ENCODE measurements at regions not wholly inside any gene's neighbourhood (a gene's known extent, or its start where the extent isn't known, plus 50 kb on each side); places are given as distances from the start of the nearest gene placed in this dataset.

DNA sequence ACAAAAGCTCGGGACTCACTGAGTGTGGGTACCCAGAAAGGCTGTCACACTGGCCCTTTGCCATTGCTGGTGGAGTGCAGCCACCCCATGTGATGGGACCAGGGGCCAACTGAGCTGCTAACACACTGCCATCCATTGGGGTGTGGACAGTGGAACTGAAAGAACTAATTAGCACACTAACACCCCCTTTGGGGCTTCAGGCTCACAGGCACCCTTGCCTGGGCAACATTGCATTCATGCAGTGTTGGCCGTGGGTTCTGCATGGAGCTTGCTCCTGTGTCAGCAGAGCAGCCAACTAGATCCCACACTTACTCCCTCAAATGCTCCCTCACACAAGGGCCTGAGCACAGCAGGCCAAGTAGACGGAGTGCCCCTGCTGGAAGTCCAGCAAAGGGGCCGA lies 476.0 kb upstream of the ASIC2 start:
- DNase-seq: no peak
- WGBS (ENCODE audit: insufficient coverage): 92% methylated on average over 4 of the region's 4 CpGs
- no peaks in the 10 kb centered on the region for H3K36me3 ChIP-seq (replicated peaks in 1 of 2; ENCODE audit: control insufficient read depth in 1 of 2, insufficient read depth in 2 of 2, low read length in 2 of 2)
- Mint-ChIP-seq H3K4me3 (no peak overlapping the region), H3K4me1 (peaks cover 7% of the 10 kb centered on the region), H3K27me3 (ENCODE audit: low read depth in 3 of 3) (peaks cover 0 to 7% (median 5%) of the 10 kb centered on the region in 3 donors), H3K27ac (peak overlapping the region in 1 of 7 donors; percentile 47), H3K36me3 (no peaks in the 10 kb centered on the region), H3K9me3 (peaks cover 0 to 5% (median 0%) of the 10 kb centered on the region in 7 donors)
- H2AFZ ChIP-seq (ENCODE audit: insufficient read depth, low read depth, low read length, poor library complexity, severe bottlenecking): no peak overlapping the region
- TF ChIP-seq CTCF (IDR thresholded peaks at IDR 0.05): no peak
- intact Hi-C loops (cut with micrococcal nuclease): no loop called here
- no peak overlapping the region for H3K9ac ChIP-seq (ENCODE audit: insufficient read depth, low read length, poor library complexity, severe bottlenecking)
- H3K27me3 ChIP-seq (ENCODE audit: control insufficient read depth in 2 of 2, insufficient read depth in 2 of 2, low read length in 2 of 2): no peaks in the 10 kb centered on the region
- H3K4me1 ChIP-seq (ENCODE audit: control insufficient read depth in 1 of 2, insufficient read depth in 2 of 2, low read length in 2 of 2): peaks cover 5 to 6% of the 10 kb centered on the region in 2 donors
- H3K4me3 ChIP-seq (replicated peaks in 1 of 3; ENCODE audit: low read depth in 2 of 3, low read length in 3 of 3): no peak overlapping the region
- H3K79me2 ChIP-seq (ENCODE audit: insufficient read depth, low read length): no peaks in the 10 kb centered on the region
- no peaks in the 10 kb centered on the region for H4K20me1 ChIP-seq (ENCODE audit: insufficient read depth, low read length)
- H3K27ac ChIP-seq (ENCODE audit: low read depth in 1 of 2, low read length in 2 of 2): no peak overlapping the region
- H3K4me2 ChIP-seq (replicated peaks; ENCODE audit: extremely low read depth, low read length, poor library complexity, severe bottlenecking): no peak overlapping the region
- H3K9me3 ChIP-seq (replicated peaks in 1 of 2; ENCODE audit: control insufficient read depth in 1 of 2, insufficient read depth in 1 of 2, low read length in 2 of 2): no peaks in the 10 kb centered on the region

DNA sequence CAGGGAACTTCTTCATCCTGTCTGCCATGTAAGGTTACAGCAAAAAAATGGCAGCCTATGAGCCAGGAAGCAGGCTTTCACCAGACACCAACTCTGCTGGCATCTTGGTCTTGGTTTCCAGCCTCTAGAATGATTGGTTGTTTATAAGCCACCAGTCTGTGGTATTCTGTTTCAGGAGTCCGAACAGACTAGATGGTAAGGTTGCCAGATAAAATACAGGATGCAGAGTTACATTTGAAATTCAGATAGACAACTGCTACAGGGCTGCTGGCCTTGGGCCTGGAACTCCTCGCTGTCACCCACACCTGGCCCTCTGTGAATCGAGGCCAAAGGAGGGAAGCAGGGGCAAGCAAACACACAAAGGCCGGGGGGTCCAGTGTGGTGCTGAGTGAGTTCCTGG lies 478.8 kb upstream of the CCL2 start:
- H3K4me3 Mint-ChIP-seq: no peak overlapping the region
- Histone ChIP-seq H3K4me2 (replicated peaks; ENCODE audit: extremely low read depth, low read length, poor library complexity, severe bottlenecking) (no peak overlapping the region), H4K20me1 (ENCODE audit: insufficient read depth, low read length) (no peaks in the 10 kb centered on the region), H3K27ac (ENCODE audit: low read depth in 1 of 2, low read length in 2 of 2) (no peak overlapping the region), H3K36me3 (replicated peaks in 1 of 2; ENCODE audit: control insufficient read depth in 1 of 2, insufficient read depth in 2 of 2, low read length in 2 of 2) (no peaks in the 10 kb centered on the region), H3K9ac (ENCODE audit: insufficient read depth, low read length, poor library complexity, severe bottlenecking) (no peak overlapping the region), H3K27me3 (ENCODE audit: control insufficient read depth in 2 of 2, insufficient read depth in 2 of 2, low read length in 2 of 2) (no peaks in the 10 kb centered on the region), H3K79me2 (ENCODE audit: insufficient read depth, low read length) (no peaks in the 10 kb centered on the region), H2AFZ (ENCODE audit: insufficient read depth, low read depth, low read length, poor library complexity, severe bottlenecking) (no peak overlapping the region), H3K4me1 (ENCODE audit: control insufficient read depth in 1 of 2, insufficient read depth in 2 of 2, low read length in 2 of 2) (no peaks in the 10 kb centered on the region), H3K9me3 (replicated peaks in 1 of 2; ENCODE audit: control insufficient read depth in 1 of 2, insufficient read depth in 1 of 2, low read length in 2 of 2) (no peaks in the 10 kb centered on the region), H3K4me3 (replicated peaks in 1 of 3; ENCODE audit: low read depth in 2 of 3, low read length in 3 of 3) (no peak overlapping the region)
- H3K27ac Mint-ChIP-seq: no peak overlapping the region
- H3K9me3 Mint-ChIP-seq: no peaks in the 10 kb centered on the region
- TF ChIP-seq CTCF (IDR thresholded peaks at IDR 0.05): no peak
- peaks cover 2 to 10% (median 10%) of the 10 kb centered on the region in 3 donors for H3K27me3 Mint-ChIP-seq (ENCODE audit: low read depth in 3 of 3)
- intact Hi-C loops (cut with micrococcal nuclease): loop anchor here in 1 of 2 donors (10.0 kb wide), 1 partner anchor 388 kb away; no protein-coding TSS in a partner anchor
- 98% methylated on average over 4 of the region's 4 CpGs for WGBS (ENCODE audit: insufficient coverage)
- no peak for DNase-seq
- peaks cover 2% of the 10 kb centered on the region for H3K4me1 Mint-ChIP-seq
- no peaks in the 10 kb centered on the region for H3K36me3 Mint-ChIP-seq

All from CD14-positive monocyte (primary cell).